GM12872 (cell line): ENCODE measurements at regions not wholly inside any gene's neighbourhood (a gene's known extent, or its start where the extent isn't known, plus 50 kb on each side); places are given as distances from the start of the nearest gene placed in this dataset.

Source experiments
- TF ChIP-seq, protein P1 (sequence below): IDR thresholded peaks from 3 replicates; pipeline ENCODE4 v1.5.1; 2011; ENCODE audit warnings: low read depth, mild to moderate bottlenecking, low read length, moderate library complexity; ENCODE audit not compliant: insufficient read depth

DNA sequence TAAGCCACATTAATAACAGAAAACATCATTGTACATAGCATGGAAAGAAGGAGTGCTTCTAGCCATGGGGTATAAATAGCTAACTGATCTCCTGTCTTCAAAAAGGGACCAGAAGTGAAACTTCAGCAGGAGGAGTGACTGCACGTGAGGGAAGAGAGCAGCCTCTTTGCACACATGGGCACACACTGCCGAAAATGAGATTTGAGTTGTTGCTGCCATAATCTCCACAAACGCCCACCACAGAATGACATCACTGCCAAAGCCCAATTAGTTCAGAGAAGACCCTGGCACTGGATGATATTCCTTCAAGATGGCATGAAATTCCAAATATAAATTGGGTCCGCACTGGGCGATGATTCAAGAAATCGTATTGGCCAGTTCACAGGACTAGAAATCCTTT lies 238.9 kb upstream of the NR4A3 start:
- TF ChIP-seq, protein P1, sequence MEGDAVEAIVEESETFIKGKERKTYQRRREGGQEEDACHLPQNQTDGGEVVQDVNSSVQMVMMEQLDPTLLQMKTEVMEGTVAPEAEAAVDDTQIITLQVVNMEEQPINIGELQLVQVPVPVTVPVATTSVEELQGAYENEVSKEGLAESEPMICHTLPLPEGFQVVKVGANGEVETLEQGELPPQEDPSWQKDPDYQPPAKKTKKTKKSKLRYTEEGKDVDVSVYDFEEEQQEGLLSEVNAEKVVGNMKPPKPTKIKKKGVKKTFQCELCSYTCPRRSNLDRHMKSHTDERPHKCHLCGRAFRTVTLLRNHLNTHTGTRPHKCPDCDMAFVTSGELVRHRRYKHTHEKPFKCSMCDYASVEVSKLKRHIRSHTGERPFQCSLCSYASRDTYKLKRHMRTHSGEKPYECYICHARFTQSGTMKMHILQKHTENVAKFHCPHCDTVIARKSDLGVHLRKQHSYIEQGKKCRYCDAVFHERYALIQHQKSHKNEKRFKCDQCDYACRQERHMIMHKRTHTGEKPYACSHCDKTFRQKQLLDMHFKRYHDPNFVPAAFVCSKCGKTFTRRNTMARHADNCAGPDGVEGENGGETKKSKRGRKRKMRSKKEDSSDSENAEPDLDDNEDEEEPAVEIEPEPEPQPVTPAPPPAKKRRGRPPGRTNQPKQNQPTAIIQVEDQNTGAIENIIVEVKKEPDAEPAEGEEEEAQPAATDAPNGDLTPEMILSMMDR = no peak

DNA sequence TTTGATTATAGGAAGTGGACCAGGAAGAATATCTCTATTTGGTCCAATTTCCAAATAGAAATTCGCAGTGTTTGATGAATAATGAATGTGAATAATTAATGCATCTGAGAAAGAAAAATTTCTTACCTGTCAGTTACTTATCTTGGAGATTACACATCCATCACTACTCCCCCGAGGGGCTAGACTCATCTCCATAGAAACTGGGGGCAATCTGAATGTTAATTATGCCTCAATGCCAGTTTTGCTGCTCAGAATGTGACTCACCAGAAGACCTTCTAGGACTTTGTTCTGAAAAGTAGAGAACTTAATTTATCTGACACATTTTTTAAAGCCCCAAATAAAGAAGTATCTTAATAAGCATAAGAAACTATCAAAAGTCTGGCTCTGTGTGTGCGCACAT lies 233.4 kb upstream of the NR4A3 start:
- TF ChIP-seq, protein P1 = no peak

DNA sequence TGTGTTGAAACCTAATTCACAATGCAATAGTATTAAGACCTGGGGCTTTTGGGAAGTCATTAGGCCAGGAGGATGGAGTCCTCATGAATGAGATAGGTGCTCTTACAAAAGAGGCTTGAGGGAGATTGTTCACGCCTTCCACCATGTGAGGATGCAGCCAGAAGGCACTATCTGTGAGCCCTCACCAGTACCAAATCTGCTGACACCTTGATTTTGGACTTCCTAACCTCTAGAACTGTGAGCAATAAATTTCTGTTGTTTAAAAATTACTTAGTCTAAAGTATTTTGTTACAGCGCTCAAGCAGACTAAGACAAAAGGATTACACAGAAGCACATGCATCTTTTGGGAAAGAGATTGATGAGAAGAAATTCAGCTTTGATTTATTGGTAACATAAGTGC lies 232.9 kb upstream of the NR4A3 start:
- TF ChIP-seq, protein P1 = no peak

DNA sequence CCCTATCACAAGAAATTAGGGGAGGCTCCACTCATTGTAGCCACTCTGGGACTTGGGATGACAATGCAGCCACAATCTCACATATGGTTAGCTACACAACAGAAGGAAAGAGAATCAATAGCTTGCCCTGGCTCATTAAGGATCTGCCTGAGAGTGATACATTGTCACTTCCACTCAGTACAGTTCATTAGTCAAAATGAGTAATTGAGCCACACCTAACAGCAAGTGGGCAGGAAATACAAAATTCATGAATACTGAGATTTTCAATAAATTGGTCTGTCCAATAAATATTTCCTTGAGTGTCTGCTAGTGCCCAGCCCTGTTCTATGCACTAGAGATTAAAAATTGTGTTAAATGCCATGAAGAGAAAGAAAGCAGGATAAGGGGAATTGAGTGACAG lies 231.3 kb upstream of the NR4A3 start:
- TF ChIP-seq, protein P1 = no peak

DNA sequence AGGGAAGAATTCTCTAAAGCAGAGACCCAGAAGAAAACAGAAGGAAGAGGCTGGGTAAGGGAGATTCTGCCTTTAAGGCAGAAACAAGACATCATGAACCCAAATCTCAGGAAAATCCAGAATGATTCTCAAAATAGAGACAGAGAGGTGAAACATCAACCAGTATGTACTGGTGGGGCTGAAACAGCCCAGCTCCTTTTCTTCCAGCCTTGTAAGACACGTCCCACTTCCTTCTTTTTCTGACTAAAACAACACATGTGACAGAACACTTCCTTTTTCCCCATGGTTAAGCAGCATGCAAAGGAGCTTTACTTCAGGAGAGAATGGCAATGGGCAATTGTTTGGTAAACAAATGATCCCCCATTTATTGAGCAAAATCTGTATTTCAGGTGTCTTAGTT lies 230.8 kb upstream of the NR4A3 start:
- TF ChIP-seq, protein P1 = no peak

DNA sequence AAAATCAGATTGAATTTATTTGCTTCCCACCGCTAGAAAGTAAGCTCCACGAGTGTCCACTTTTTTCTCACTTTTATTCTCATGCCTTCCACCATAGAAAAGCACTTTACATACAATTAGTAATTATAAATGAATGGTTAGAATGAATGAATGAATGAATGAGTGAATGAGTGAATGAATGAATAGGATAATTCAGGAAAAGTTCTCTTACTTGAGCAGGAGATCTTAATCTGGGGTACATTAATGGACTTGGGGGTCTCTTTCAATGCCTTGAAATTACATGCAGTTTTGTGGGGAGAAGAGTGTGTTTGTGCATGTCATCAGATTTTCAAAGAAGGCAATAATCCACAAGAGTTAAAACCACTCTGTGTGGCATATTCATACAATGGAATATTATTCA lies 229.9 kb upstream of the NR4A3 start:
- TF ChIP-seq, protein P1 = no peak

DNA sequence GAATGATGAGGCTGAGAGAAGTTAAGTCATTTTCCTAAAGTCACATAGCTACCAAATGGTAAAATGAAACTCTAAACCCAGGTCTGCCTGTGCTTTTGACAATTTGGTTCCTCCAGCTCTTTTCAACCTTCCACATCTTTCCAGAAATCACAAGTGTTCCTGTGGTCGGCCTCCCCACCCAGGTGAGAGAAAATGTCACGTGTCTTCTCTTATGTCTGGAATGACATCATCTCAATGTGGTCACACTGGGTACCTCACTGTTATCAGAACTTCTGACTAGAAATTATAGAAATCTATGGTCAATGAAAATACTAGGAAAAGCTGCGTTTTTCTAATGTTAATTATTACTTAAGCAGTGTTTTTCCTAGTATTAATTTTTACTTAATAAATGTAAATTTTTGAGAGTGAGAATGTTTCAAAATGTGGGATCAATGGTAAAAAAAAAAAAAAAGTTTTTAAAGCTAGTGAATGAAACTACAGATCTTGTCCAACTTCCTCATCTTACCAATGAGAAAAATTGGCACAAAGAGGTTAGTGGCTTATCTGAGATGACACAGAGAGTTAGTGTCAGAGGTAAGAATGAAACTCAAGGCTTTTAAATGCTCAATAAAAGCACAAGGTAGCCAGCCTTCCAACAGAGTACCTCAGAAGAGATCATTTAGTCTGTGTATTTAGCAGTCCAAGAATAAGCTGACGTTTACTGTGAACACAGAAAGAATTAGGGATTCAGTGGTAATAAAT lies 228.7 kb upstream of the NR4A3 start:
- TF ChIP-seq, protein P1 = no peak
